OCI-LY3 (cell line): ENCODE measurements at regions not wholly inside any gene's neighbourhood (a gene's known extent, or its start where the extent isn't known, plus 50 kb on each side); places are given as distances from the start of the nearest gene placed in this dataset.

Experiments
- H2AFZ ChIP-seq: fragments of 200-600, 300-600 bp; shearing (Covaris generic); 2 replicates; pipeline ENCODE4 v1.6.0; 2014; ENCODE audit warnings: antibody characterized with exemption, low read depth, low read length
- H3K27ac ChIP-seq: fragments of 200-600, 300-600 bp; sonication (generic); 2 replicates; pipeline ENCODE4 v1.5.1; 2014; ENCODE audit warnings: mild to moderate bottlenecking, low read length, moderate library complexity, mixed read lengths
- H3K27me3 ChIP-seq: fragments of 200-600, 300-600 bp; sonication (generic); 2 replicates; pipeline ENCODE4 v1.6.1; 2014; ENCODE audit warnings: low read depth, low read length, mixed read lengths
- H3K36me3 ChIP-seq: fragments of 200-600, 300-600 bp; sonication (generic); replicated peaks from 2 replicates; pipeline ENCODE3; 2014; ENCODE audit warnings: low read depth, low read length, mixed read lengths
- H3K4me1 ChIP-seq: fragments of 300-600, 200-600 bp; sonication (generic); 2 replicates; pipeline ENCODE4 v1.6.1; 2014; ENCODE audit warnings: low read length, mixed read lengths
- H3K4me2 ChIP-seq: fragments of 200-600, 300-600 bp; sonication (generic); 2 replicates; pipeline ENCODE4 v1.6.1; 2014; ENCODE audit warnings: low read length, mixed read lengths
- H3K4me3 ChIP-seq: fragments of 300-600, 200-600 bp; sonication (generic); 2 replicates; pipeline ENCODE4 v1.5.1; 2014; ENCODE audit warnings: antibody characterized with exemption, mild to moderate bottlenecking, low read length, moderate library complexity
- H3K79me2 ChIP-seq: fragments of 300-600, 200-600 bp; shearing (Covaris generic); 2 replicates; pipeline ENCODE4 v1.6.1; 2014; ENCODE audit warnings: mild to moderate bottlenecking, low read length, mixed read lengths
- H3K9ac ChIP-seq: fragments of 300-600, 200-600 bp; shearing (Covaris generic); 2 replicates; pipeline ENCODE4 v1.6.0; 2014; ENCODE audit warnings: mild to moderate bottlenecking, low read length, moderate library complexity
- H3K9me3 ChIP-seq: fragments of 200-600, 300-600 bp; shearing (Covaris generic); 2 replicates; pipeline ENCODE4 v1.6.1; 2014; ENCODE audit warnings: low read length, mixed read lengths; ENCODE audit not compliant: insufficient read depth
- H4K20me1 ChIP-seq: fragments of 200-600, 300-600 bp; sonication (generic); 2 replicates; pipeline ENCODE4 v1.6.1; 2016; ENCODE audit warnings: low read length, mixed read lengths; ENCODE audit not compliant: insufficient read depth
- CTCF ChIP-seq: fragments of 200-600, 300-600 bp; sonication (generic); IDR thresholded peaks from 2 replicates; pipeline ENCODE4 v1.5.1; 2014; ENCODE audit warnings: antibody characterized with exemption, low read length, low read depth
- EZH2phosphoT487 ChIP-seq: fragments of 200-600 bp; shearing (Covaris generic); IDR thresholded peaks from 2 replicates; pipeline ENCODE4 v1.6.1; 2018; ENCODE audit warnings: antibody characterized with exemption, mixed run types, low read depth

GRCh38 chr10:3426190-3426845, 253.7 kb upstream of the PITRM1 start:
- H3K79me2 ChIP-seq: no peaks in the 10 kb centered on the region
- H2AFZ ChIP-seq: no peak overlapping the region
- H4K20me1 ChIP-seq: no peaks in the 10 kb centered on the region
- H3K4me1 ChIP-seq: 0 out of 2 replicates have a peak, but pooled peaks cover 6% of the 10 kb centered on the region
- no peak for TF ChIP-seq CTCF
- TF ChIP-seq EZH2phosphoT487: no peak
- H3K9me3 ChIP-seq: no peaks in the 10 kb centered on the region
- H3K36me3 ChIP-seq: no peaks in the 10 kb centered on the region
- no peak overlapping the region for H3K27ac ChIP-seq
- H3K4me3 ChIP-seq: no peak overlapping the region
- H3K27me3 ChIP-seq: no peaks in the 10 kb centered on the region
- no peak overlapping the region for H3K4me2 ChIP-seq
- no peak overlapping the region for H3K9ac ChIP-seq

- Histone ChIP-seq H3K4me2 (no peak overlapping the region), H3K9ac (no peak overlapping the region), H4K20me1 (no peaks in the 10 kb centered on the region), H2AFZ (no peak overlapping the region), H3K27ac (no peak overlapping the region), H3K27me3 (no peaks in the 10 kb centered on the region), H3K4me1 (0 out of 2 replicates have a peak, but pooled peaks cover 6% of the 10 kb centered on the region), H3K9me3 (no peaks in the 10 kb centered on the region), H3K4me3 (no peak overlapping the region), H3K36me3 (no peaks in the 10 kb centered on the region), H3K79me2 (no peaks in the 10 kb centered on the region)
- TF ChIP-seq CTCF: no peak
- TF ChIP-seq EZH2phosphoT487: no peak
These were observed 253.1 kb upstream of the PITRM1 start for GRCh38 chr10:3425716-3426115.

GRCh38 chr10:3425261-3425660, 252.7 kb upstream of the PITRM1 start:
- Histone ChIP-seq H3K27me3 (no peaks in the 10 kb centered on the region), H4K20me1 (no peaks in the 10 kb centered on the region), H3K36me3 (no peaks in the 10 kb centered on the region), H3K4me1 (0 out of 2 replicates have a peak, but pooled peaks cover 6% of the 10 kb centered on the region), H3K27ac (no peak overlapping the region), H3K4me2 (no peak overlapping the region), H3K9ac (no peak overlapping the region), H3K4me3 (no peak overlapping the region), H3K9me3 (no peaks in the 10 kb centered on the region), H3K79me2 (no peaks in the 10 kb centered on the region), H2AFZ (no peak overlapping the region)
- TF ChIP-seq EZH2phosphoT487 (no peak), CTCF (no peak)

- Histone ChIP-seq H3K79me2 (no peaks in the 10 kb centered on the region), H2AFZ (no peak overlapping the region), H3K27ac (no peak overlapping the region), H3K4me1 (0 out of 2 replicates have a peak, but pooled peaks cover 6% of the 10 kb centered on the region), H3K9me3 (no peaks in the 10 kb centered on the region), H3K9ac (no peak overlapping the region), H3K36me3 (no peaks in the 10 kb centered on the region), H4K20me1 (no peaks in the 10 kb centered on the region), H3K27me3 (no peaks in the 10 kb centered on the region), H3K4me2 (peak overlapping the region; percentile 20; the same call in 1 of the 2 replicates), H3K4me3 (no peak overlapping the region)
- TF ChIP-seq EZH2phosphoT487: no peak
- TF ChIP-seq CTCF: no peak
These were observed 251.7 kb upstream of the PITRM1 start for GRCh38 chr10:3424111-3424851.
